Pulmonary artery endothelial cell (primary cell): ENCODE measurements at regions not wholly inside any gene's neighbourhood (a gene's known extent, or its start where the extent isn't known, plus 50 kb on each side); places are given as distances from the start of the nearest gene placed in this dataset.

Source experiments
- DNase-seq: peaks from one replicate; pipeline ENCODE4 v3.0.0-alpha.2; 2011; ENCODE audit warnings: low read depth, low spot score

DNA sequence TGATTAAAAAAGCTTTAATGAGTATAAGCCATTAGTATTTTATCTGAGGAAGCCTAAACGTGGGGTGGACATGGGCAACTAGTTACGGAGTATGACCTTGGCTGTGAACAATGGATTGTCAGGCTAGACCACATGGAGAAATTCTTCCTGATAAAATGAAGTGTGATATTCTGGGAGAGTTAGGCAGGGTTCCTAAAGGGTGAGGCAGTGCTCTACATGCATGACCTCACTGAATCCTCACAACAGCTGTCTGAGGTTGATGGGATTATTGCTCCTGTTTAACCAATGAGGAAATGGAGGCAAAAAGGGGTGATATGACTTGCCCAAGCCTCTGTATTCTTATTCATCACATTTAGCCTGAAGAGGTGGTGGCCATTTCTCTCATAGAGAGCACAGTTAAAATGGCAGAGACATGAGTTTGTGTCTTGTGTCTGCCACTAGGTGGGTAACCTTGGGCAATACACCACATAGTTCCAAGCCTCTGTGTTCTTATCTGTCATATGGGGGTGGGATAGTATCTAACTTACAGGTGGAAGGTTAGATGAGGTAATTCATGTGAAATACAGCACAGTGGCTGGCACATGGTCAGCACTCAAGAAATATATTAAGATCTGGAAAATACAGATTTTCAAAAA lies 96.1 kb upstream of the NR3C1 start:
- no peak for DNase-seq

DNA sequence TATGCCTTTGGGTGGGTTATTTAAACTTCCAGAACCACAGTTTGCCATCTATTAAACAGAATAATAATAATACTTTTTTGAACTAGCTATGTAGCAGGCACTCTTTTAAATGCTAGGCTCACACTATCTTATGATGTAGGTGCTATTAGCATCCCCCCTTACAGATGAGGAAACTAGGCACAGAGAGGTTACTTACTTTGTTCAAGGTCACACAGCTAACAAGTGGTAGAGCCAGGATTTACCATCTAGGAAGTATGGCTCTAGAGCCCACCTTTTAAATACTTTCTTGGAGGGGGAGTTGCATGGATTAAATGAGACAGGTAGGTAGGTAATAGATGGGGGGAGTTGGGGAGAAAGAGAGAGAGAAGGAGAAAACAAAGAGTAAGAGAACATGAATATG lies 95.3 kb upstream of the NR3C1 start:
- no peak for DNase-seq

DNA sequence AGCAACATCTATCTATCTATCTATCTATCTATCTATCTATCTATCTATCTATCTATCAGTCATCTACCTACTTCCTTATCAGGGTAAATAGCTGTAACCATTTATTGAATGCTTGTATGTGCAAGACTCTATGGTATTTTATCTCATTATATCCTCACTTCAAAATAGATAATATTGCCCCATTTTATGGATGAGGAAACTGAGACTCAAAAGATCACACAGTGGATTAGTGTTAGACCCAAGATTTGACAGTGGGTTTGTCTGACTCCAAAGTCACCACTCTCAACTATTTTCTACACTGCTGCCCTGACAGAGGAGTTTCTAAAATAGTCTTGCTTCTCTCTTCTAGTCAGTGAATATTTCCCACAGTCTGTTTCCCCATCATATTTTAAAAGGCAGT lies 94.3 kb upstream of the NR3C1 start:
- DNase-seq, result no peak

DNA sequence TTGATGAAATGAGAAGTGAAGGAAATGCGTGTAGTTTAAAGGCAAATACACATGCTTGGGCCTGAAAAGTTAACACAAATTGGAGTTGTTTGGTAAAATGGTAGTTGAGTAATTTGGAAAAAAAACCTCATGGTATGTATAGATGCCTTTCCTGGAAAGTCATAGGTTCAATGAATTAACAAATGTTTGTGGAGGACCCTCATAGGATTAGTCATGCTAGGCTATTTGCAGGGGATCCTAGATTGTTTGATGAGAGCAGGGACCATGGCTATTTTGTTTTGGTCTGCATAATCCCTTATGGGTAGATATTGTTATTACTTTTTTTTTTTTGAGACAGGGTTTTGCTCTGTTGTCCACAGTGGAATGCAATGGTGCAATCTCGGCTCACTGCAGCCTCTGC lies 93.5 kb upstream of the NR3C1 start:
- DNase-seq, result no peak

DNA sequence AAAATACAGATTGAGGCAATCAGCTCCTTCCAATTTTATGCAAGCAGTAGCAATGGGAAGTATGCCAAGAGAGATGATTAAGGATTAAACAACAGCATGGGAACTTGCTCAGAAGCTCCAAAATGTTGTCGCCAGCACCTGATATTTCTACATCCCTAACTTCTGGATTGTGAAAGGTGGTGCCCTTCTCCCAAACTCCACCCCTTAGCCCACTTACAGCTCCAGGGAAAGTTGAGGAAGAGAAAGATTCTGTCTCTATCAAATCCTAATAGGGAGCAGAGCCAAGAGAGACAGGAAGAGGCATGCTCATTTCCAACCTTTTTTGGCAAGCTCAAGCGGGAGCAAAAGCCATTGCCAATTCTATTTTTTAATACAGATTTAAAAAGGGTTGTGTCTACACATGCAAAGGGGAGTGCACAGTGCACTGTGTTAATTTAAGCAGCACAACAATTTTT lies 92.4 kb upstream of the NR3C1 start:
- no peak for DNase-seq

DNA sequence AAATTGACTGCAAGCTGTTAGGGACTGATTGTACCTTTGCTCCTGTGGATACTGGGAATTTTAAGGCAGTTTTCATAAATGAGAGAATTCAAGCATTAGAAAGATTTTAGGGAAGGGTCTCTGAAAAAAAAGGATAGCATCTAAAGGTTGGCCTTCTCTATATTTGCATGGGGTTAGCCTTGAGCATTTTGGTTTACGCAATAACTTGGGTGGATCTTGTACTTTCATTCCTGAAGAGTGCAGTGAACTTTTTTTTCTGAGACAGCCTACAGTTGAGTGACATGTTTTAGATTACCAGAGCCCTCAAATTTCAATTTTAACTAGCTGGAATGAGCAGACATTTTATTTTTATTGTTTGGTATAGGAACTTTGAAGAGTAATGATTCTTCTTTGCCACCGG lies 91.6 kb upstream of the NR3C1 start:
- no peak for DNase-seq

DNA sequence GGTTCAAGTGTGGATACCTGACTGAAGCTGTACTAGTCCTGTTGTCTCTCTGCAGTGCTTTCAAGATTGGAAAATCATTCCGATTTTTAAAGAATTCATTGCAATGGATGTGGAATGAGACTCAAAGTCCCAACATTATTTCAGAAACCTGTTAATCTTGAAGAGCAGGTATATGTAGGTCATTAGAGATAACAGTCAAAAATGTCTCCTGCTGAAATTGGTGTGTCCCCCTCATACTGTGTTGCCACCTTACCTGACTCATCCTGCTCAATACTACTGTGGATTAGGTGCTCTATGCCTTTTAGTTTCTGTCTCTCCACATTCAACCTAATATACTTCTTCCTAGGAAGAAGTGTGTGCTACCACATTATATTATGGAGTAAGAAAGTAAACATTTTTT lies 91.1 kb upstream of the NR3C1 start:
- no peak for DNase-seq

DNA sequence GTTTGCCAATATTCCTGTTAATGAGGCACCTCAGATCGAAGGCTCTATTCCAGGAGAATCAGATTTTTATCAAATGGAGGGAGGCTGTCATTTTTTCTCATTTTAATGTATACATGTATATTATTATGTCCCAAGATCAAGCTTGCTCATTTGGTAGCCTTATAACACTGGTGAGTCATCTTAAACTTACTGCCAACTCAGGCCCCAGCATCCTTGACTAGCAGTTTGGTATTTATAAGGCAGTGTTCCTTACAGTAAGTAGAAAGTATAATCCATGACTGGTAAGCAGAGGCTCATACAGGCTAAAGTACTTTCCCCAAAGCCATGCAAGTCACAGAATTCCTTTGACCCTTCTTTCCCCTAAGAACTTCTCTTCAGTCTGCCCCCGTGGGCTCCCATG lies 90.7 kb upstream of the NR3C1 start:
- no peak for DNase-seq

DNA sequence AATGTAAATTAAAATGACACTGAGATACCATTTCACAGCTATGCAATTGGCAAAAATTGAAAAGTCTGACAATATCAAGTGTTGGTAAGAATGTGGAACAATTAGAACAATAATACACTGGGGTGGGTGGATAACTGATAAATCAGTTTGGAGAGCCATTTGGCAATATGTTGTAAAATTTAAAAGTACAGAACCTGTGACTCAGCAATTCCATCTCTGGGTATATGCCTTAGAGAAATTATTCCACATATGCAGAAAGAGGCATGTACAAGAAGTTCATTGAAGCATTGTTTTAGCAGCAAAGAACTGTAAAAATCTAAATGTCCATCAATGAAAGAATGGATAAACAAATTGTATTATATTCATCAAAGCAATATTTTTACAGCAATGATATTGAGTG lies 89.3 kb upstream of the NR3C1 start:
- DNase-seq, result no peak

DNA sequence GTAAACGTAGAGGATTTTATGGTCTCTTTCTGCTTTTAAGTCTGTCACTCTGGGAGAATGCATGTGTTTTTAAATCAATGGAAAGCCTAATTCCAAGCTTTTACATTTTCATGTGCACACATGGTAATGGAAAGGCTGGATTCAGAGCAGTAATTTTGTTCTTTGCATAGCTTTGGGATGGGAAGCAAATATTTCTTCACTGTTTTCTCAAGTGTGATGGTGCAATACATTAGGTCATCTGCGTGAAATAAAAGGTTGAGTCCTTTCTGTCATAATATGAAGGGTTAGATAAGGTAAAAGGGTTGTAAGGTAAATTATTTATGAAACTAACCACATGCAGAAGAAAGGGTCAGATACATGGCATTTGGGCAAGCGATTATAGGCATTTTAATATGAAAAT lies 88.2 kb upstream of the NR3C1 start:
- DNase-seq, result no peak

DNA sequence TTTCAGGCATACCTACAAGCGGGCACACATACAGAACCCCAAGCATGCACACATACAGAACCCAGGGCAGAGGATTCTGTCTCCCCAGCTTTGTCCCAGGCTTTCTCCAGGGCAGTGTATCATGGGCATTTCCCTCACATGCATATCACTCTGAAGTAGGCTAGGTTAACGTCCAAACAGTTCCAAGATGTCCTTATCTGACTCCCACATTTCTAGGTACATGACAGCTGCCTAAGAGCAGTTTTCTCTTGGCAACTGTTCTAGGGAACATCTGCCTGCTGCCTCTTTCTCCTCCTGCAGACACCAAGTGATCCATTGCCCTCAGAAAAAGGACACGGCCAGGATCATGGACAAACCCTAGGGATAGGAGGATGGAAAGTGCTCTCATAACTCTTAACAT lies 84.9 kb upstream of the NR3C1 start:
- DNase-seq, result no peak

DNA sequence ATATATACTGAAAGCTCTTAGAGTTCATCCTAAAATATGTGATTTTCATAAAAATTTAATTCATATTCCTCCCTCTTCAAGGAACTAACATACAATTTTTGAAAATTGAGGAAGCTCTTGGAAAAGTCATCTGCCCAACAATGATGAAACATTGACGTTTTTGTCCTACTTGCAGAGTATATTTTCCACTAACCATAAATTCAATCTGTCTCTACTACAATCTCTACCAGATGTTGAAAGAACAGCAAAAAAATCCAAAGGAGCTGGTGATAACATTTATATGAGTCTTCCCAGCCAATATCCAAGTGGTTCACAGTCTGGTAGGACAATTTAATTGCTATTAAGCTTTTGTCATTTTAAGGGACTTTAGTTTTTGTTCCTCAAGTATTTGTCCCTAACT lies 81.1 kb upstream of the NR3C1 start:
- DNase-seq, result no peak

DNA sequence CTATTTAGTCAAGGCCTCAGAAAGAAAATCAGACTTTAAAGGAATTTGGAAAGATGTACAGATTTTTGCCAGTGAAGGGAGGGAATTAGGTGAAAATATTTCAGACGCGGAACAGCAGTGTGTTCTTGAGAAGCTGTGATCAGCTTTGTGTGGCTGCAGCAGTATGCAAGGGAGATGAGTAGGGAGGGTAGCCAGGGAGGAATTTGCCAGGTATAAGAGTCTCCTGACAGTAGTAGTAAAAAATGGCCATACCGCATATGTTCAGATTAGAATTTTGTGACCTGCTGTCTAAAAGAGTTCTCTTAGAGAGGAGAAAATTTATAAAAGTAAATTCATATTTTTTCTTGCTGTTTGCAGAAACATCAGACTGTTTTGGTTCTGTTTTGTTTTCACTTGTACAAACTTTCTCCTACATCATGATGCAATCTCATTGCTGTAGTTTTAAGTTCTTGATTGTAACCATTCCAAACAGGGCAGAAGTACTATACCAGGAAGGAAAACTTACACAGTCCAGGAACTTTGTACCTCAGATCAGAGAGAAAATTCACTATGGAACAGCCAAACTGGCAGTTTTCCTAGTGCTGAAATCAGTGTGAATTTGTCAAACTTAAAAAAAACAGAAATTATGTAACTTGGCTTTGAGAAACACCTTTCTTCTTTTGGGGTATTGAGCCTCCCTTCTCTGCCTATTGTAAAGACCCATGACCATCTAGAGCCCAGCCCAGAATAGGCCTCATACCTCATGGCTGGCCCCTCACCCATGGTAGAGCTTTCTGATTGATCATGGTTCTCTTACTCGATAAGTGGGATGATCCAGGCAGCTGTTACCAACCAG lies 78.4 kb upstream of the NR3C1 start:
- DNase-seq, result no peak

DNA sequence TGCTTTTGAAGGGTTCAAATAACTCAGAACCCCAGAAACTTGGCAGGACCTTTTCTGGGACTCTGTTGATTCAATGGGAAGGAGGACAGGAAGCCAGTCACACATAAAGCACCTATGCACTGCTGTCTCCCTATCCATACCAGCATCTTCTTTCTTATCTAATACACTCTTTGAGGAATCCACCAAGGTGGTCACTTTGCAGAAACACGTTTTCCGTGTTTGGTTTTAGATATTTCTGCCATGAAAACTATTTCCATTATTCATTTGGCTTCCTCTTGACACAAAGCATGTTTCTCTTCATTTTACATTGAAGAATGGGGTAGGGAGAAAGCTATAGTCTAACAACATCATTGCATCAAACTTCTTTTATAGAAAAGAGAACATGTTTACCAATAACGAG lies 76.5 kb upstream of the NR3C1 start:
- DNase-seq, result no peak

DNA sequence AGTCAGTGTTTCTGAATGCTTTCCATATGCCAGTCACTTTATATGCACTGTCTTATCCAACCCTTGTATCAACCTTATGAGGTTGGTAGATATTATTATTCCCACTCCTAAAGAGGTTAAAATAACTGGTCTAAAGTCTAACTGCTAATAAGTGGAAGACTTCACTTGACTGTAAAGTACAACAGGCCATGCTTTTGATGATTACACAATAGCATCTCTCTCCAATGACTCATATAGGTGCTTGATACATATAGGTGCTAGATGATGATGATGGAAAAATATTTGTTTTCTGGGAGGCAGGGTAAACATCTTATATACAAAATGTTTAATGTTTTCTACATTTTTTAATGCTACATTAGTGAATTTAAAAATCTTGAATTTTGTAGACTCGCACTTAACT lies 75.9 kb upstream of the NR3C1 start:
- no peak for DNase-seq

DNA sequence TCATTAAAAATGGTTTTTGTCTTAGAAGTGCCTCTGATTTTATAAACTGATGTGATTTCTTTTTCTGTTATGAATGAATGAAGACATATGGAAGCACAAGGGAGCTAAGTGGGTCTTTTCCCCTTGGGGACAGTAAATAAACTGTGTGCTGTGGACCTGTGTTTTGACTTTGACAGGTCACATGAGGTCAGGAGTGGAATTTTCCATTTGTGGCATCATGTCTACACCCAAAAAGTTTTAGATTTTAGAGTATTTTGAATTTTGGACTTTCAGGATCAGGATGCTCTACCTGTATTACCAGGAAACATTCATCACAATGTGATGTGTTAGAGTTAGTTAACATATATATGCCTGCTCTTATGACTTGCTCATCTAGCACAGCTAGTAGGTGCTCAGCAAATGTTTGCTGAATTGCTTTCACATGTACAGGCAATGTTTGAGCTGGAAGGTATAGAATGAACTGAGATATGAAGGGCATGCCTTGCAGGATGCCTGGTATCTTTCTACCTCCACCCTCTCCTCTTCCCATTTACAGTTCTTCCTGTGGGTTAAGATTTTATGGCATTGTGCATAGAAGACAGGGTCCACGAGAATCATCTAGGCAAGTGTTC lies 73.2 kb upstream of the NR3C1 start:
- no peak for DNase-seq

DNA sequence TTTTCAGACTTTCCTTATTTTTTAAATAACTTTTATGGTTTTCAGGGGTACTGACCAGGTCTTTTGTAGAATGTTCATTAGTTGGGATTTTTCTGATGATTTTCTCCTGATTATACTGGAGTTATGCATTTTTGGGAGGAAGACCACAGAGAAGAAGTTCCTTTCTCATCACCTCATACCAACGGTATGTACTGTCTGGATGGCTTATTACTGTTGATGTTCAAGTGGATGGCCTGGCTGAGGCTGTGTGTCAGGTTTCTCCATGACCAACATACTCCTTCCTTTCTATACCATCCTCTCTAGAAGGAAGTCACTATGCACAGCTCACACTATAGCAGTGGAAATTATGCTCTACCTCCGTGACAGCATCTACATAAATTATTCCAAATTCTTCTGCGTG lies 71.1 kb upstream of the NR3C1 start:
- DNase-seq, result no peak

DNA sequence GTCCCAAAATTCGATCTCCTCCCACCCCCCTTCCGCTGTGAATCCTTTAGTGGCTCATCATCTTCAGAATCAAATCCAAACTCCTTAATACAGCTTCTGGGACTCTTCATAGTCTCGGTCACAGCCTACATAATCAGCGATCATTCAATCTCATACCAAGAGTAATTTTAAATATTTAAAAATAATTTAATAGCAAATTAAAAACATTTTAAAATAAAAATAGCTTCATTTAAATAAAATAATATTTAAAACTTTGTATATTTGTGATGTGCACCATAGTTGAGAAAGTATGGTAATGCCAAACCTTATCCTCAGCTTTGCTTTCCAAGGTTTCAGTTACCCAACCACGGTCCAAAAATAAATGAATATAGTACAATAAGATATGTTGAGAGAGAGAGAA lies 70.0 kb upstream of the NR3C1 start:
- no peak for DNase-seq

DNA sequence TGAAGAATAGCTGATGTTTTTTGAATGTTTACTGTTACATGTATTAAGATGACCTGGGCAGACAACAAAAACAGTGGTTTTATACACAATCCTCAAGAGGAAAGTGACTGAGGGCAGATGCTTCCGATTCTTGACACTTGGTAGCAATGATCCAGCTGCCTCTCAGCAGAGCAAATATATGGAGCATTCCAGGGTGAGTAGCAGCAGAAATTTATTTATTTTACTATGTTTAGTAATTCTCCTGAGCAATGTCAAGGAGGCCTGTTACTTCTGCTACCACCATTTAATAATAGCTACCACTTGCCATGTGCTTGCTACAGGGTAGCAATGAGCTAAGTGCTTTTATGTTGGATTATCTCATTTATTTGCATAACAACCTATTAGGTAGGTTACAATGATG lies 69.1 kb upstream of the NR3C1 start:
- no peak for DNase-seq

DNA sequence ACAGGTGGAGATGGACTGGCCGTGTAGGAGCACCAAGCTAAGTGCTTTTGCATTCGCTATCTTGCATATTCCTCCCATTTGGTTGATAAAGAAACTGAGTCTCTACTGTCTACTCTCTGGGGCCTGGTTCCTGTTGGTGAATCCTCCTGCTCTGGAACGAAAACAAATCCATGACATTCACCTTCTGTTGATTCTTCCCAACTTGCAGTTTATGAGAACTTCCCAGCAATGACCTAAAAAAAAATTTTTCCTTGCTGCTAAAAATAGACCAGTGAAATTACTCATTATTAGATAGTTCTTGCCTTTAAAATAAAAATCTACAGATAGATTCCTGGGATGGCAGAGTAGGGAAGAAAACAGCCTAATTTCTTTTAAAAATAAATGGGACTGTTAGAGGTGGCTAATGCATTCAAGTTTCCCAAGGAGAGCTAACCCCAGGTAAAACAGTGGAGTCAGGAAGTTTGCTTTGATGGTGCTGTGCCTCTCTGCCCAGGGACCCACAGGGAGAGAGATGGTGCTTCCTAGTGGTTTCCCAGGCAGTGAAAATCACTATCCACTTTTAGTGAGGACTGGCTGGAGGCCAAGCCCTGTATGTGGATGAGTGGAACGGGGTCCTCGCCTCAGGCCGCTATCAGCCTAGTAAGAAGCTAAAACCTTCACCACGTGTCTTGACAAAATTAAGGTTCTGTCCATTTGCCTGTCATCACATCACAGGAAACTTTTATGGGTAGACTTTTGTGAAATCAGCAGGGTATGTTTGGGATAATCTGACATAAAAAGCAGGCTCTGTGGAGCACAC lies 68.4 kb upstream of the NR3C1 start:
- no peak for DNase-seq

DNA sequence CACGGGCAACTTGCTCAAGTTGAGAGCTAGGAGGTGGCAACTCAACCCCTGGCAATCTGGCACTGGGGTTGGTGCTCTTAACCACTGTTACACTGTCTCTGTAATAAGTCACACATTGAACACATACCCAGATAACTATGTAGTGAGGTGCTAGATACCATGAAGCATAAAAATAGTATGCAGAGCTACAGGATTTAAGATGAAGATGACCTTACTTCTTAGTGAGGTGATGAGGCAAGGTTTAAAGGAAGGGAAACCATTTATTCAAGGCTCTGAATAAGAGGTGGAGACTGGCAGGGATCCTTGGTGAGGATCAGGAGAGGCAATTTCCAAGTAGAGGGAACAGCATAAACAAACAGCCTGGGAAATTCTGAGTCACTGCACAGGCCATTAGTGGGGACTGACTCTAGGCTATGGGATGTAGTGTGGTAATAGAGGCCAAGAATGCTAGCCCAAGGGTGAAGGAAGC lies 67.6 kb upstream of the NR3C1 start:
- no peak for DNase-seq

DNA sequence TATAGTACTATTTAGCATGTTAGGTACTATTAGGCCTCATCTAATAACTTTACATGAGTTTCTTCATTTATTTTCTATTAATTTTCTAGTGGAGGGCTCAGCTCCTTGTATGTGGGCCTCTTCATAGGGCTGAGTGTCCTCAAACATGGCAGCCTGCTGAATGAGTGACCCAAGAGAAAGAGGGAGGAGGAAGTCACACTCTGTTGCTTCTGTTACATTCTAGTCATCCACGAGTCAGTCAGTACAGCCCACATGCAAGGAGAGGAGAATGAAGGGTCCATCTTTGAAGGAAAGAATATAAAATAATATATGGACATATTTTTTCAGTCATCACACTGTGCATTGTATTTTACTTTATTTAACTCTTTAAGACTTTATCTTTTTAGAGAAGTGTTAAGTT lies 66.6 kb upstream of the NR3C1 start:
- DNase-seq, result no peak
